Mucosa of descending colon (tissue), 3 donors: ENCODE measurements at regions not wholly inside any gene's neighbourhood (a gene's known extent, or its start where the extent isn't known, plus 50 kb on each side); places are given as distances from the start of the nearest gene placed in this dataset.

Source experiments
- ATAC-seq: fragments of 200-7000 bp; cut with Tn5 transposase; one replicate; pipeline ENCODE4 v1.9.1; 2020; ENCODE audit warnings: mild to moderate bottlenecking, moderate library complexity
- DNase-seq, 3 donors: peaks; one replicate each; pipeline ENCODE4 v3.0.0-alpha.2; 2020
- H3K36me3 ChIP-seq: fragments of 200-600 bp; one replicate; pipeline ENCODE4 v1.8.0; 2021; ENCODE audit warnings: low read depth, mild to moderate bottlenecking
- H3K4me1 ChIP-seq: fragments of 200-600 bp; one replicate; pipeline ENCODE4 v1.8.0; 2021; ENCODE audit warnings: low read depth, mild to moderate bottlenecking
- H3K4me3 ChIP-seq: fragments of 200-600 bp; one replicate; pipeline ENCODE4 v1.8.0; 2021; ENCODE audit warnings: mild to moderate bottlenecking
- H3K9me3 ChIP-seq: fragments of 200-600 bp; one replicate; pipeline ENCODE4 v1.8.0; 2021; ENCODE audit warnings: mild to moderate bottlenecking
- CTCF ChIP-seq: fragments of 200-600 bp; IDR thresholded peaks from one replicate; pipeline ENCODE4 v1.8.0; 2022; ENCODE audit warnings: antibody characterized with exemption, mild to moderate bottlenecking
- intact Hi-C, 2 donors: fragments of 100-400 bp; cut with DNase I in 1 of 2; cut with micrococcal nuclease in 1 of 2; formaldehyde crosslinking; loops; one replicate each; pipeline versions ENCODE4 v1.11.0 to v1.11.1; 2022; cut with DNase I, micrococcal nuclease
- donor health status: DM: no; HTN: no; CAD: no; lungs with moderate emphysema.
- donor health status: DM: no; HTN: no; CAD: no.
- donor health status: DM: no; HTN: yes; CAD: no.

DNA sequence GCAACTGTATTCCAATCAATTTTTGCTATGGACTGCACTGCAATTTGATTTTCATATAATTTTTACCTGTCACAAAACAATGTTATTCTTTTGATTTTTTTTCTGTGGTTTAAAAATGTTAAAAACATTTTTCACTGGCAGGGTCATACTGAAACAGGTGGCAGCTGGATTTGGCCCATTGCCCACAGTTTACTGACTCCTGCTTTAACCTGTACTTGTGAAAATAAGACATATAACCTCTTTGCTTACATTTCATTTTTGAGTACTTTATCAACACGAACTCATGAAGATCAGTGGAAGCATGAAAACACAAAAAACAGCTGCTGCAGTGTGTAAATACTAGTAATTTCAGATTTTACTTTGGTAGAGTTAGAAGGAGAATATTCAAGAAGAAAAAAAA, 313.1 kb downstream of the WDR72 start:
- H3K9me3 ChIP-seq: no peaks in the 10 kb centered on the region
- TF ChIP-seq CTCF: no peak
- DNase-seq: peak in 1 of 3 donors; percentile 46
- no peaks in the 10 kb centered on the region for H3K36me3 ChIP-seq
- H3K4me3 ChIP-seq: no peak overlapping the region
- no peak for ATAC-seq
- no peaks in the 10 kb centered on the region for H3K4me1 ChIP-seq
- intact Hi-C loops: no loop called here

- intact Hi-C loops: no loop called here
- no peaks in the 10 kb centered on the region for H3K9me3 ChIP-seq
These were observed 313.9 kb downstream of the WDR72 start for GRCh38 chr15:53445531-53445930.

GRCh38 chr15:53437985-53438841, 321.2 kb downstream of the WDR72 start:
- Histone ChIP-seq H3K36me3 (no peaks in the 10 kb centered on the region), H3K4me1 (no peaks in the 10 kb centered on the region), H3K9me3 (no peaks in the 10 kb centered on the region), H3K4me3 (no peak overlapping the region)
- no peak for TF ChIP-seq CTCF
- ATAC-seq (no peak), DNase-seq (no peak)
- intact Hi-C loops: no loop called here

More at GRCh38 chr15:53445531-53445930, 313.9 kb downstream of the WDR72 start:
- no peak overlapping the region for H3K4me3 ChIP-seq
- no peaks in the 10 kb centered on the region for H3K36me3 ChIP-seq
- no peaks in the 10 kb centered on the region for H3K4me1 ChIP-seq
- ATAC-seq: no peak
- no peak for DNase-seq
- TF ChIP-seq CTCF: no peak

GRCh38 chr15:53437366-53437765, 322.1 kb downstream of the WDR72 start:
- H3K36me3 ChIP-seq: no peaks in the 10 kb centered on the region
- H3K9me3 ChIP-seq: no peaks in the 10 kb centered on the region
- no peak overlapping the region for H3K4me3 ChIP-seq
- DNase-seq (no peak), ATAC-seq (no peak)
- intact Hi-C loops: no loop called here
- no peak for TF ChIP-seq CTCF
- no peaks in the 10 kb centered on the region for H3K4me1 ChIP-seq

DNA sequence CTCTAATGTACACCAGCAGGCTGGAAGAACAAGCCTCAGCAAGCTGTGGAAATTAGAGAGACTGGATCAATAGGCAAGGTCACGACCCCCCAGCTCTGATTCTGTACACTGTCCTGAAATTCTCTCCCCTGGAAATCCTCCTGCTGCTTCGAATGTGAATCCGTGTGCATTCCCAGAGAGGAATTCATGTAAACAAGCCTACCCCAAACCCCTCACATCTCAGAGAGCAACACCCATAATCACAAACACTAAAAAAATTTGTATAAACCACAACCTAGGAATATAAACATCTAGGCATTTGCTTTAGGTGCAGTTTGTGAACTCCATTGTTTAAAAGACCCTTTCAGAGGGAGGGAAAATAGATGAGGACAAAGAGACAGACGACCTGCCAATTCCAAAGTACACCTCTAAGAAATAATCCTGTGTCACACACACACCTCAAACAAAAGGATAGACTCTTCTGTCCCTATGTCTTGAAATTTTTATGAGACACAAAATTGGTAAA, 325.2 kb downstream of the WDR72 start:
- intact Hi-C loops: no loop called here
- ATAC-seq: no peak

More for the DNA sequence above, 325.2 kb downstream of the WDR72 start:
- Histone ChIP-seq H3K4me3 (no peak overlapping the region), H3K36me3 (no peaks in the 10 kb centered on the region), H3K4me1 (no peaks in the 10 kb centered on the region), H3K9me3 (no peaks in the 10 kb centered on the region)
- no peak for DNase-seq
- TF ChIP-seq CTCF: no peak
